Neuronal stem cell (in vitro differentiated cells): ENCODE measurements at regions not wholly inside any gene's neighbourhood (a gene's known extent, or its start where the extent isn't known, plus 50 kb on each side); places are given as distances from the start of the nearest gene placed in this dataset.

Experiments
- DNase-seq: peaks from one replicate; pipeline ENCODE4 v3.0.0-alpha.2; 2013; ENCODE audit warnings: low spot score
- H2AFZ ChIP-seq: one replicate; pipeline ENCODE4 v1.6.1; 2013; ENCODE audit warnings: mild to moderate bottlenecking, low read length, inconsistent platforms
- H2AK5ac ChIP-seq: 2 replicates; pipeline ENCODE4 v1.6.1; 2013; ENCODE audit warnings: low read depth, mild to moderate bottlenecking, inconsistent platforms, low read length, moderate library complexity, mixed read lengths
- H2BK120ac ChIP-seq: 2 replicates; pipeline ENCODE4 v1.6.1; 2013; ENCODE audit warnings: low read depth, mild to moderate bottlenecking, inconsistent platforms, low read length, moderate library complexity, mixed read lengths
- H2BK12ac ChIP-seq: one replicate; pipeline ENCODE4 v1.6.1; 2013; ENCODE audit warnings: low read length, inconsistent platforms
- H2BK15ac ChIP-seq: 2 replicates; pipeline ENCODE4 v1.6.1; 2013; ENCODE audit warnings: mild to moderate bottlenecking, low read length, inconsistent platforms, mixed read lengths
- H2BK5ac ChIP-seq: one replicate; pipeline ENCODE4 v1.6.1; 2013; ENCODE audit warnings: inconsistent platforms, mild to moderate bottlenecking, low read length, moderate library complexity
- H3K14ac ChIP-seq: one replicate; pipeline ENCODE4 v1.6.1; 2013; ENCODE audit warnings: low read length, inconsistent platforms
- H3K18ac ChIP-seq: 2 replicates; pipeline ENCODE4 v1.6.1; 2013; ENCODE audit warnings: low read length, inconsistent platforms
- H3K23ac ChIP-seq: 2 replicates; pipeline ENCODE4 v1.6.1; 2013; ENCODE audit warnings: low read depth, mild to moderate bottlenecking, mixed read lengths, low read length, inconsistent platforms; ENCODE audit not compliant: poor library complexity
- H3K27ac ChIP-seq: replicated peaks from 3 replicates; pipeline ENCODE4 v1.5.1; 2013; ENCODE audit warnings: low read length, inconsistent platforms
- H3K27me3 ChIP-seq, 3 experiments: 2 replicates each; pipeline ENCODE4 v1.6.1; 2013; ENCODE audit warnings: low read length in 3 of 3, mild to moderate bottlenecking in 2 of 3, inconsistent platforms in 1 of 3, low read depth in 1 of 3, mixed read lengths in 1 of 3, moderate library complexity in 1 of 3; ENCODE audit not compliant: control insufficient read depth in 3 of 3, insufficient read depth in 3 of 3
- H3K36me3 ChIP-seq, 2 donors: replicated peaks in 1 of 2; 2 replicates each; pipeline ENCODE4 v1.6.1; 2013; ENCODE audit warnings: low read length in 2 of 2; ENCODE audit not compliant: control insufficient read depth in 2 of 2, insufficient read depth in 2 of 2
- H3K4ac ChIP-seq: 2 replicates; pipeline ENCODE4 v1.6.1; 2013; ENCODE audit warnings: inconsistent platforms, mild to moderate bottlenecking, low read length, moderate library complexity
- H3K4me1 ChIP-seq, 2 donors: 1 replicate in 1 of 2; 2 replicates in 1 of 2; pipeline ENCODE4 v1.6.1; 2013; ENCODE audit warnings: low read length in 2 of 2, low read depth in 1 of 2; ENCODE audit not compliant: control insufficient read depth in 2 of 2, insufficient read depth in 1 of 2
- H3K4me2 ChIP-seq: one replicate; pipeline ENCODE4 v1.6.1; 2013; ENCODE audit warnings: mild to moderate bottlenecking, low read length, inconsistent platforms; ENCODE audit not compliant: insufficient read depth, poor library complexity, severe bottlenecking
- H3K4me3 ChIP-seq, 2 donors: 2 replicates each; pipeline ENCODE4 v1.5.1; 2013; ENCODE audit warnings: low read length in 2 of 2, mild to moderate bottlenecking in 2 of 2, inconsistent platforms in 1 of 2, moderate library complexity in 1 of 2
- H3K79me1 ChIP-seq: one replicate; pipeline ENCODE4 v1.6.1; 2013; ENCODE audit warnings: low read depth, mild to moderate bottlenecking, inconsistent platforms, low read length, moderate library complexity
- H3K9ac ChIP-seq: one replicate; pipeline ENCODE4 v1.6.1; 2013; ENCODE audit warnings: mild to moderate bottlenecking, low read depth, low read length, inconsistent platforms; ENCODE audit not compliant: poor library complexity
- H3K9me3 ChIP-seq, 2 donors: replicated peaks in 1 of 2; 2 replicates each; pipeline versions ENCODE3 to v1.6.1; 2013; ENCODE audit warnings: low read length in 2 of 2, mild to moderate bottlenecking in 2 of 2, inconsistent platforms in 1 of 2, low read depth in 1 of 2, mixed read lengths in 1 of 2, moderate library complexity in 1 of 2; ENCODE audit not compliant: control insufficient read depth in 2 of 2, insufficient read depth in 1 of 2
- H4K8ac ChIP-seq: one replicate; pipeline ENCODE4 v1.6.1; 2013; ENCODE audit warnings: low read depth, mild to moderate bottlenecking, inconsistent platforms, low read length, moderate library complexity
- H4K91ac ChIP-seq: one replicate; pipeline ENCODE4 v1.6.1; 2013; ENCODE audit warnings: low read length, low read depth, mild to moderate bottlenecking, inconsistent platforms; ENCODE audit not compliant: poor library complexity
- WGBS, 2 donors: extraction: QIAGEN DNeasy Blood & Tissue Kit; methylation state at CpG; one replicate each; pipeline ENCODE4 v1.1.7; 2013; ENCODE audit warnings: missing lambda C conversion rate in 2 of 2, mixed read lengths in 1 of 2; ENCODE audit not compliant: insufficient read length in 2 of 2, insufficient replicate concordance in 1 of 2; ENCODE audit errors: extremely low coverage in 2 of 2; 5-methylcytosine and 5-hydroxymethylcytosine counted together

- no peak overlapping the region for H2AFZ ChIP-seq
- H2AK5ac ChIP-seq: peak overlapping the region; percentile 80
- H3K9ac ChIP-seq: no peak overlapping the region
- no peak overlapping the region for H2BK120ac ChIP-seq
- H3K27ac ChIP-seq: no peak overlapping the region
- no peak for DNase-seq
- H4K8ac ChIP-seq: no peak overlapping the region
- H3K4me1 ChIP-seq: peaks cover 0 to 2% of the 10 kb centered on the region in 2 donors
- H2BK12ac ChIP-seq: no peak overlapping the region
- H3K9me3 ChIP-seq: peaks cover 0 to 11% of the 10 kb centered on the region in 2 donors
- no peak overlapping the region for H2BK15ac ChIP-seq
- H2BK5ac ChIP-seq: no peak overlapping the region
- H3K4me3 ChIP-seq: no peak overlapping the region
- peaks cover 0 to 51% (median 0%) of the 10 kb centered on the region in 3 experiments for H3K27me3 ChIP-seq
- no peak overlapping the region for H4K91ac ChIP-seq
- H3K14ac ChIP-seq: peak overlapping the region; percentile 27
- peak overlapping the region; percentile 81 for H3K18ac ChIP-seq
- no peak overlapping the region for H3K4me2 ChIP-seq
- peaks cover 2% of the 10 kb centered on the region for H3K79me1 ChIP-seq
- H3K23ac ChIP-seq: peak overlapping the region; percentile 38
- peaks cover 0 to 3% of the 10 kb centered on the region in 2 donors for H3K36me3 ChIP-seq
- no peak overlapping the region for H3K4ac ChIP-seq
- WGBS, 2 donors: no CpG with 5 or more reads among the region's 5 CpGs
Measured at GRCh38 chr1:2935184-2935583, 86.1 kb upstream of the ACTRT2 start.

DNA sequence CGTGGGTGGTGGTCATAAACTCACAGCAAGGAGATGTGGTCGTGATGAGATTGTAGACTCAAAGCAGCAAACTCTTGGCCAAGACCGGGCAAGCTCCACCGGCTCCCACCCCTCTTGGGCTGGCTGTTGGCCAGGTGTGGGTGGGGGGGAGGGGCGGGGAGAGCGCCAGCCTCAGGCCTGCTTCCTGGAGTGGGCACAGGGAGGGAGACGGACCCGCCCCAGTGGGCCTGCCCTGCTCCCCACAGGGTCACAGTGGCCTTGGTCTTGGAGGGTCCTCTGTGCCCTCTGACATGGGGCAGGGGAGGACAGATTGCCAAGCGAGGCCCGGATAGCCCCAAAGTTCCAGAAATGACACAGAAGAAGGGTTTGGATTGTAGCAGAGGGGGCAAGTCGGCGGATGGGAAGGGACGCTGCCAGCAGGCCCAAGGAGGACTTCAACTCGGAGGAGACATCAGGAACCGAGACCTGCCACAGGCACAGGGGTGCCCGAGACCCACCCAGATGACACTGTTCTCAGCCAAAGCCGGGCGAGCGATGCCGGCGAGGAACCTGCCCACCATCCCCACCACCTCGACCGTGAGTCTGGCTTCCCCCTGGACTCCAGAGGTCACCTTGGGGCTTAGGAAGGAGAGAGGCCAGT, 85.4 kb upstream of the ACTRT2 start:
- Histone ChIP-seq H2AFZ (no peak overlapping the region), H3K9me3 (peaks cover 0 to 12% of the 10 kb centered on the region in 2 donors), H3K4me3 (no peak overlapping the region), H2BK5ac (no peak overlapping the region), H3K27ac (no peak overlapping the region), H3K79me1 (peaks cover 2% of the 10 kb centered on the region), H3K4ac (no peak overlapping the region), H3K36me3 (peaks cover 0 to 3% of the 10 kb centered on the region in 2 donors), H4K91ac (no peak overlapping the region), H3K27me3 (peaks cover 0 to 44% (median 0%) of the 10 kb centered on the region in 3 experiments), H3K18ac (no peak overlapping the region), H3K4me1 (peaks cover 0 to 2% of the 10 kb centered on the region in 2 donors), H2AK5ac (peak overlapping the region; percentile 48), H4K8ac (no peak overlapping the region), H2BK120ac (no peak overlapping the region), H2BK15ac (no peak overlapping the region), H3K23ac (no peak overlapping the region), H3K4me2 (no peak overlapping the region), H3K14ac (no peak overlapping the region), H2BK12ac (no peak overlapping the region), H3K9ac (no peak overlapping the region)
- DNase-seq: no peak
- no CpG with 5 or more reads among the region's 23 CpGs for WGBS, 2 donors

- H4K91ac ChIP-seq: no peak overlapping the region
- no peak overlapping the region for H2BK12ac ChIP-seq
- H2BK120ac ChIP-seq: no peak overlapping the region
- H3K79me1 ChIP-seq: peaks cover 2% of the 10 kb centered on the region
- no peak overlapping the region for H3K14ac ChIP-seq
- no peak overlapping the region for H2BK5ac ChIP-seq
- no peak overlapping the region for H3K4me2 ChIP-seq
- no peak overlapping the region for H3K4ac ChIP-seq
- H3K4me3 ChIP-seq: no peak overlapping the region
- H3K23ac ChIP-seq: no peak overlapping the region
- H3K18ac ChIP-seq: no peak overlapping the region
- no peak overlapping the region for H2AK5ac ChIP-seq
- H3K36me3 ChIP-seq: peaks cover 0 to 3% of the 10 kb centered on the region in 2 donors
- WGBS, 2 donors: no CpG with 5 or more reads among the region's 22 CpGs
- no peak overlapping the region for H4K8ac ChIP-seq
- no peak overlapping the region for H3K27ac ChIP-seq
- DNase-seq: no peak
- H2BK15ac ChIP-seq: no peak overlapping the region
- peaks cover 0 to 2% of the 10 kb centered on the region in 2 donors for H3K4me1 ChIP-seq
- peaks cover 0 to 35% (median 0%) of the 10 kb centered on the region in 3 experiments for H3K27me3 ChIP-seq
- H3K9ac ChIP-seq: no peak overlapping the region
- H2AFZ ChIP-seq: no peak overlapping the region
- peaks cover 0 to 13% of the 10 kb centered on the region in 2 donors for H3K9me3 ChIP-seq
Measured at GRCh38 chr1:2936559-2937515, 84.4 kb upstream of the ACTRT2 start.

DNA sequence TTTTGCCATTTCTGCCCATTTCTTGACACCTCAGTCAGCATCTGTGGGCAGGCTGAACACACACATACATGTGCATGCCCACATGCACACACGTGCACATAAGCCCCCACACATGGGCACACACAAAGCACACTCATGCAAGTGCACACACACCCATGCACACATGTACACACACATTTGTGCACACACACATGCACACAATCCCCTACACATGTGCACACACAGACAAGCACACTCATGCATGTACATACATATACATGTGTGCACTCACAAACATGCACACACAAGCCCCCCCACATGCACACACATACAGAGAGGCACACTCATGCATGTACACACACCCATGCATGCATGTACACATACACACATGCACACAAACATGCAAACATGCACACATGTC, 83.5 kb upstream of the ACTRT2 start:
- Histone ChIP-seq H2AK5ac (no peak overlapping the region), H3K27me3 (peaks cover 0 to 25% (median 0%) of the 10 kb centered on the region in 3 experiments), H2AFZ (no peak overlapping the region), H3K9me3 (peaks cover 0 to 13% of the 10 kb centered on the region in 2 donors), H2BK120ac (no peak overlapping the region), H3K23ac (no peak overlapping the region), H4K91ac (peak overlapping the region; percentile 18), H2BK12ac (no peak overlapping the region), H2BK15ac (no peak overlapping the region), H4K8ac (no peak overlapping the region), H3K79me1 (peaks cover 2% of the 10 kb centered on the region), H2BK5ac (no peak overlapping the region), H3K27ac (no peak overlapping the region), H3K4ac (no peak overlapping the region), H3K4me3 (peak overlapping the region in 1 of 2 donors; percentile 64), H3K4me1 (peaks cover 0 to 2% of the 10 kb centered on the region in 2 donors), H3K36me3 (peaks cover 0 to 3% of the 10 kb centered on the region in 2 donors), H3K18ac (no peak overlapping the region), H3K14ac (peak overlapping the region; percentile 76), H3K4me2 (no peak overlapping the region), H3K9ac (peak overlapping the region; percentile 64)
- WGBS, 2 donors: no CpG with 5 or more reads among the region's 1 CpG
- no peak for DNase-seq
